ENCODE measurements at regions not wholly inside any gene's neighbourhood (a gene's known extent, or its start where the extent isn't known, plus 50 kb on each side); places are given as distances from the start of the nearest gene placed in this dataset.

GRCh38 chr4:156328882-156329281, 375.2 kb upstream of the CTSO start:
- DNase-seq (ENCODE audit: low spot score): no peak
- TF ChIP-seq CTCF (IDR thresholded peaks at IDR 0.05; ENCODE audit: borderline replicate concordance, control extremely low read depth, extremely low read depth, insufficient read depth, missing control alignments): no peak
- in situ Hi-C loops (cut with MboI; ENCODE audit: low sequenced_read_pairs, unreplicated experiment): no loop called here

- DNase-seq (ENCODE audit: low spot score): no peak
- in situ Hi-C loops (cut with MboI; ENCODE audit: low sequenced_read_pairs, unreplicated experiment): no loop called here
- TF ChIP-seq CTCF (IDR thresholded peaks at IDR 0.05; ENCODE audit: borderline replicate concordance, control extremely low read depth, extremely low read depth, insufficient read depth, missing control alignments): no peak
Measured at GRCh38 chr4:156326246-156326645, 372.6 kb upstream of the CTSO start.

- TF ChIP-seq CTCF (IDR thresholded peaks at IDR 0.05; ENCODE audit: borderline replicate concordance, control extremely low read depth, extremely low read depth, insufficient read depth, missing control alignments): no peak
- in situ Hi-C loops (cut with MboI; ENCODE audit: low sequenced_read_pairs, unreplicated experiment): no loop called here
- DNase-seq (ENCODE audit: low spot score): no peak
Measured at GRCh38 chr4:156322592-156322991, 368.9 kb upstream of the CTSO start.

- no peak for TF ChIP-seq CTCF (IDR thresholded peaks at IDR 0.05; ENCODE audit: borderline replicate concordance, control extremely low read depth, extremely low read depth, insufficient read depth, missing control alignments)
- in situ Hi-C loops (cut with MboI; ENCODE audit: low sequenced_read_pairs, unreplicated experiment): no loop called here
- no peak for DNase-seq (ENCODE audit: low spot score)
Measured at GRCh38 chr4:156321203-156321602, 367.5 kb upstream of the CTSO start.

- TF ChIP-seq CTCF (IDR thresholded peaks at IDR 0.05; ENCODE audit: borderline replicate concordance, control extremely low read depth, extremely low read depth, insufficient read depth, missing control alignments): no peak
- DNase-seq (ENCODE audit: low spot score): no peak
- in situ Hi-C loops (cut with MboI; ENCODE audit: low sequenced_read_pairs, unreplicated experiment): no loop called here
Measured at GRCh38 chr4:156313497-156313896, 359.8 kb upstream of the CTSO start.

- in situ Hi-C loops (cut with MboI; ENCODE audit: low sequenced_read_pairs, unreplicated experiment): no loop called here
- DNase-seq (ENCODE audit: low spot score): no peak
- TF ChIP-seq CTCF (IDR thresholded peaks at IDR 0.05; ENCODE audit: borderline replicate concordance, control extremely low read depth, extremely low read depth, insufficient read depth, missing control alignments): no peak
Measured at GRCh38 chr4:156312261-156312847, 358.7 kb upstream of the CTSO start.
